Activated CD4-positive, alpha-beta T cell treated with anti-CD3 and anti-CD28 coated beads for 36 hours (primary cell): ENCODE measurements at regions not wholly inside any gene's neighbourhood (a gene's known extent, or its start where the extent isn't known, plus 50 kb on each side); places are given as distances from the start of the nearest gene placed in this dataset.

Source experiments
- ATAC-seq: fragments of 200-7000 bp; cut with Tn5 transposase; one replicate; pipeline ENCODE4 v1.10.0; 2021; ENCODE audit warnings: mild to moderate bottlenecking, moderate library complexity
- CTCF ChIA-PET: fragments of 350-600 bp; sonication (Branson Sonifier 250); formaldehyde crosslinking; loops from one replicate; lab custom pipeline; 2021; ENCODE audit warnings: antibody characterized with exemption; lab: Charles Lee
- POLR2A ChIA-PET: fragments of 350-600 bp; sonication (Branson Sonifier 250); formaldehyde crosslinking; loops from one replicate; lab custom pipeline; 2021; ENCODE audit warnings: antibody characterized with exemption, inconsistent platforms; lab: Charles Lee
- DNase-seq: peaks from one replicate; pipeline ENCODE4 v3.0.0-alpha.2; 2020
- H3K27ac Mint-ChIP-seq: one replicate; pipeline ENCODE4 v1.8.0; 2021; ENCODE audit warnings: mixed read lengths
- H3K27me3 Mint-ChIP-seq: one replicate; pipeline ENCODE4 v1.8.0; 2021; ENCODE audit warnings: mixed read lengths
- H3K36me3 Mint-ChIP-seq: one replicate; pipeline ENCODE4 v1.8.0; 2021; ENCODE audit warnings: low read depth, mixed read lengths
- H3K4me1 Mint-ChIP-seq: one replicate; pipeline ENCODE4 v1.8.0; 2021; ENCODE audit warnings: mixed read lengths
- H3K4me3 Mint-ChIP-seq: one replicate; pipeline ENCODE4 v1.8.0; 2021; ENCODE audit warnings: mild to moderate bottlenecking, moderate library complexity, mixed read lengths
- H3K9me3 Mint-ChIP-seq: one replicate; pipeline ENCODE4 v1.8.0; 2021; ENCODE audit warnings: low read depth, mixed read lengths
- intact Hi-C, 2 experiments: fragments of 100-400 bp; cut with DNase I in 1 of 2; cut with micrococcal nuclease in 1 of 2; formaldehyde crosslinking; loops; one replicate each; pipeline versions ENCODE4 v1.14.2 to v1.15.1; 2022 to 2024; cut with DNase I, micrococcal nuclease

GRCh38 chr3:99236576-99236975 is 335.1 kb upstream of the DCBLD2 start:
- intact Hi-C loops, result no loop called here
- Mint-ChIP-seq H3K9me3 (peaks cover 4% of the 10 kb centered on the region), H3K36me3 (no peaks in the 10 kb centered on the region), H3K4me3 (no peak overlapping the region), H3K27me3 (no peaks in the 10 kb centered on the region), H3K27ac (no peak overlapping the region), H3K4me1 (no peaks in the 10 kb centered on the region)
- ATAC-seq, result no peak
- DNase-seq, result no peak
- POLR2A ChIA-PET, result no interaction called here
- CTCF ChIA-PET, result no interaction called here

- Mint-ChIP-seq H3K4me3 (no peak overlapping the region), H3K27ac (no peak overlapping the region), H3K36me3 (no peaks in the 10 kb centered on the region), H3K4me1 (no peaks in the 10 kb centered on the region), H3K27me3 (no peaks in the 10 kb centered on the region), H3K9me3 (no peaks in the 10 kb centered on the region)
- ATAC-seq (no peak), DNase-seq (no peak)
- POLR2A ChIA-PET, result no interaction called here
- CTCF ChIA-PET, result no interaction called here
- intact Hi-C loops, result no loop called here
Measured at GRCh38 chr3:99232696-99233095, 331.2 kb upstream of the DCBLD2 start.

- Mint-ChIP-seq H3K36me3 (no peaks in the 10 kb centered on the region), H3K9me3 (peaks cover 7% of the 10 kb centered on the region), H3K4me3 (no peak overlapping the region), H3K4me1 (no peaks in the 10 kb centered on the region), H3K27me3 (no peaks in the 10 kb centered on the region), H3K27ac (no peak overlapping the region)
- ChIA-PET POLR2A (no interaction called here), CTCF (no interaction called here)
- ATAC-seq, result no peak
- no peak for DNase-seq
- intact Hi-C loops, result no loop called here
Measured at GRCh38 chr3:99218468-99218867, 317.0 kb upstream of the DCBLD2 start.

GRCh38 chr3:99212969-99213368 is 311.5 kb upstream of the DCBLD2 start:
- CTCF ChIA-PET, result interaction anchor here (0.6 kb wide), 1 partner anchor 63 kb away, joined by 3 read pairs; no protein-coding TSS in a partner anchor

GRCh38 chr3:99211309-99211708 is 309.8 kb upstream of the DCBLD2 start:
- CTCF ChIA-PET, result no interaction called here

More at GRCh38 chr3:99212969-99213368, 311.5 kb upstream of the DCBLD2 start:
- DNase-seq, result no peak
- Mint-ChIP-seq H3K27ac (no peak overlapping the region), H3K9me3 (peaks cover 9% of the 10 kb centered on the region), H3K4me3 (no peak overlapping the region), H3K4me1 (no peaks in the 10 kb centered on the region), H3K36me3 (no peaks in the 10 kb centered on the region), H3K27me3 (no peaks in the 10 kb centered on the region)
- POLR2A ChIA-PET, result no interaction called here
- no peak for ATAC-seq
- intact Hi-C loops, result no loop called here

GRCh38 chr3:99199021-99199420 is 297.5 kb upstream of the DCBLD2 start:
- Mint-ChIP-seq H3K27me3 (no peaks in the 10 kb centered on the region), H3K4me3 (no peak overlapping the region), H3K4me1 (no peaks in the 10 kb centered on the region), H3K9me3 (no peaks in the 10 kb centered on the region), H3K27ac (no peak overlapping the region), H3K36me3 (no peaks in the 10 kb centered on the region)
- CTCF ChIA-PET, result no interaction called here
- intact Hi-C loops, result no loop called here
- no peak for ATAC-seq
- no peak for DNase-seq
- POLR2A ChIA-PET, result interaction anchor here (0.7 kb wide), 1 partner anchor 232 kb away, joined by 5 read pairs; no protein-coding TSS in a partner anchor

More at GRCh38 chr3:99211309-99211708, 309.8 kb upstream of the DCBLD2 start:
- no peak overlapping the region for H3K4me3 Mint-ChIP-seq
- POLR2A ChIA-PET, result no interaction called here
- no peaks in the 10 kb centered on the region for H3K27me3 Mint-ChIP-seq
- intact Hi-C loops, result no loop called here
- ATAC-seq, result no peak
- H3K36me3 Mint-ChIP-seq, result no peaks in the 10 kb centered on the region
- no peak for DNase-seq
- peaks cover 9% of the 10 kb centered on the region for H3K9me3 Mint-ChIP-seq
- H3K27ac Mint-ChIP-seq, result no peak overlapping the region
- H3K4me1 Mint-ChIP-seq, result no peaks in the 10 kb centered on the region

- DNase-seq (no peak), ATAC-seq (no peak)
- Mint-ChIP-seq H3K36me3 (no peaks in the 10 kb centered on the region), H3K27me3 (no peaks in the 10 kb centered on the region), H3K27ac (no peak overlapping the region), H3K9me3 (no peaks in the 10 kb centered on the region), H3K4me3 (no peak overlapping the region), H3K4me1 (no peaks in the 10 kb centered on the region)
- POLR2A ChIA-PET, result no interaction called here
- CTCF ChIA-PET, result no interaction called here
- intact Hi-C loops, result no loop called here
Measured at GRCh38 chr3:99191186-99191585, 289.7 kb upstream of the DCBLD2 start.

GRCh38 chr3:99188936-99189335 is 287.4 kb upstream of the DCBLD2 start:
- H3K27ac Mint-ChIP-seq, result no peak overlapping the region
- no peak overlapping the region for H3K4me3 Mint-ChIP-seq
- intact Hi-C loops, result no loop called here
- ATAC-seq (no peak), DNase-seq (no peak)
- no peaks in the 10 kb centered on the region for H3K4me1 Mint-ChIP-seq
- no peaks in the 10 kb centered on the region for H3K9me3 Mint-ChIP-seq
- ChIA-PET POLR2A (no interaction called here), CTCF (no interaction called here)
- no peaks in the 10 kb centered on the region for H3K27me3 Mint-ChIP-seq
- no peaks in the 10 kb centered on the region for H3K36me3 Mint-ChIP-seq

GRCh38 chr3:99186016-99186415 is 284.5 kb upstream of the DCBLD2 start:
- Mint-ChIP-seq H3K27me3 (no peaks in the 10 kb centered on the region), H3K9me3 (no peaks in the 10 kb centered on the region), H3K27ac (no peak overlapping the region)

GRCh38 chr3:99176169-99176964 is 274.9 kb upstream of the DCBLD2 start:
- CTCF ChIA-PET, result interaction anchor here (1.1 kb wide), 1 partner anchor 153 kb away, joined by 3 read pairs; no protein-coding TSS in a partner anchor
- no peaks in the 10 kb centered on the region for H3K4me1 Mint-ChIP-seq
- H3K4me3 Mint-ChIP-seq, result no peak overlapping the region

More at GRCh38 chr3:99186016-99186415, 284.5 kb upstream of the DCBLD2 start:
- intact Hi-C loops, result no loop called here
- ATAC-seq (no peak), DNase-seq (no peak)
- CTCF ChIA-PET, result no interaction called here
- Mint-ChIP-seq H3K4me1 (no peaks in the 10 kb centered on the region), H3K4me3 (no peak overlapping the region), H3K36me3 (no peaks in the 10 kb centered on the region)
- POLR2A ChIA-PET, result no interaction called here

GRCh38 chr3:99175276-99175812 is 273.8 kb upstream of the DCBLD2 start:
- ChIA-PET POLR2A (no interaction called here), CTCF (no interaction called here)
- peaks cover 3% of the 10 kb centered on the region for H3K9me3 Mint-ChIP-seq
- DNase-seq, result no peak
- no peaks in the 10 kb centered on the region for H3K4me1 Mint-ChIP-seq
- no peaks in the 10 kb centered on the region for H3K36me3 Mint-ChIP-seq
- no peak overlapping the region for H3K4me3 Mint-ChIP-seq
- ATAC-seq, result no peak
- intact Hi-C loops, result loop anchor here in 1 of 2 experiments (10.0 kb wide), 1 partner anchor 579 kb away; no protein-coding TSS in a partner anchor
- H3K27ac Mint-ChIP-seq, result no peak overlapping the region
- no peaks in the 10 kb centered on the region for H3K27me3 Mint-ChIP-seq

More at GRCh38 chr3:99176169-99176964, 274.9 kb upstream of the DCBLD2 start:
- POLR2A ChIA-PET, result no interaction called here
- no peak for DNase-seq
- H3K36me3 Mint-ChIP-seq, result no peaks in the 10 kb centered on the region
- intact Hi-C loops, result loop anchor here in 1 of 2 experiments (10.0 kb wide), 1 partner anchor 578 kb away; no protein-coding TSS in a partner anchor
- peaks cover 3% of the 10 kb centered on the region for H3K9me3 Mint-ChIP-seq
- H3K27me3 Mint-ChIP-seq, result no peaks in the 10 kb centered on the region
- ATAC-seq, result no peak
- H3K27ac Mint-ChIP-seq, result no peak overlapping the region
